Peyer's patch (tissue), 4 donors: ENCODE measurements at regions not wholly inside any gene's neighbourhood (a gene's known extent, or its start where the extent isn't known, plus 50 kb on each side); places are given as distances from the start of the nearest gene placed in this dataset.

Source experiments
- CTCF ChIP-seq, 6 experiments: fragments of 450-650 bp in 4 of 6; fragments of 200-600 bp in 2 of 6; sonication (generic) in 1 of 6; IDR thresholded peaks; one replicate each; pipeline ENCODE4 v1.5.1; 2017 to 2019; ENCODE audit warnings: antibody characterized with exemption in 6 of 6, mild to moderate bottlenecking in 3 of 6, moderate library complexity in 1 of 6
- POLR2A ChIP-seq, 2 donors: fragments of 450-650 bp; IDR thresholded peaks; one replicate each; pipeline ENCODE4 v1.5.1; 2017; ENCODE audit warnings: antibody characterized with exemption in 2 of 2, mild to moderate bottlenecking in 2 of 2, moderate library complexity in 2 of 2

DNA sequence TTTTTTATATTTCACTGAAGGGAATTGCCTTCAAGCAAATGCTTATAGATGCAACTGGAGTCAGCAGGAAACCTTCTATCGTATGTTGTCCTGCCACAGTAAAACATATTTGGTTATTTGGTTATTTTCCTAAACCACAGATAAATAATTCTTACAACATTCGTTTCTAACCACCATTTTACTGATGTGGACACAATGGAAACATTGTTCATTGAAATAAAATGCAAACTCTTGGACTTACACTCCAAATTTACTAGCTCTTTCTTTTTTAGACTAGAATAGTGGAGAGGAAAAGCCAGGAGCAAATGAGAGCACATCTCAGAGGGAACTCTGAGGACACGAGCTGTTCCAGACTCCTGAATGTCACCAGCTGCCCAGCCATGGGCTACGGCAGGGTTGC is 114.8 kb downstream of the RPS12 start:
- TF ChIP-seq POLR2A (IDR thresholded peaks at IDR 0.05) (no peak), CTCF (IDR thresholded peaks at IDR 0.05) (no peak)
